ENCODE measurements at regions not wholly inside any gene's neighbourhood (a gene's known extent, or its start where the extent isn't known, plus 50 kb on each side); places are given as distances from the start of the nearest gene placed in this dataset.

GRCh38 chr4:181138116-181138515, 1105.1 kb upstream of the TENM3 start:
- TF ChIP-seq CTCF (IDR thresholded peaks at IDR 0.05) (no peak), POLR2A (IDR thresholded peaks at IDR 0.05) (no peak)

All from heart left ventricle (tissue), 13 donors.